GM18517 (cell line): ENCODE measurements at regions not wholly inside any gene's neighbourhood (a gene's known extent, or its start where the extent isn't known, plus 50 kb on each side); places are given as distances from the start of the nearest gene placed in this dataset.

ENCODE experiments used
- ATAC-seq: cut with Tn5 transposase; IDR thresholded peaks from one replicate; pipeline ENCODE4 v1.9.1; 2021; ENCODE audit warnings: mild to moderate bottlenecking, moderate library complexity; ENCODE audit not compliant: unreplicated experiment

DNA sequence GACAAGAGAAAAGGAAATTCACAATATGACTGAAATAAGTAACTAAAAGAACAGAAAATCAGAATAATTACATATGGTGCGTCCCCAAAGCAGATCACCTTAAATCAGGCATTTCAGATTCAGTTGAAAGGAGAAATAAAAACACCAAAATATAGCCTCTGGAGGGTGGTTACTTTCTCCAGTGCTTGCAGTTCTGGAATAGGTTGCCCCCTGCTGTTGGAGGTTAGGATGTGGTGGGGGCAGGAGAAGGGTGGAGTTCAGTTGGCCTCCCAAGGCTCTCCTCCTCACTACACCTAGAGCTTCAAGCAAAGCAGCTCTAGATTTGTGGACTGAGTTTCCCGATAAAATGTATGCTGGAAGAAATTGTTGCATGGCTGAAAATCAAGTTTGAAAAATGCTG is 338.2 kb upstream of the TLE4 start:
- ATAC-seq: peak; percentile 60

DNA sequence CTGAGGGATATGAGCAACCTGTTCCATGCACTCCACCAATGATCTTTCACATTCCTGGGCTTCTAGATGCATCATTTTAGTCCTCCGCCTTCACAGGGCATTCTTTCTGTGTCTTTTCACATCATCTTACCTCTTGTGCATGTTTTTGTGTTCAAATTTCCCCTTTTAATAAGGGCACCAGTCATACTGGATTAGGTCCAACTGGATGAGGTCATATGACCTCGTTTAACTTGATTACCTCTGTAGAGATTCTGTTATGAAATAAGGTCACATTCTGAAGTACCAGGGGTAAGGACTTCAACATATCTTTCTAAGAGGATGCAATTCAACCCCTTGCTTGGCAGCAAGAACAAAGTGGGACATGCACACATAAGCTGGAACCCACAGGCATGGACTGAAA is 335.3 kb upstream of the TLE4 start:
- no peak for ATAC-seq

DNA sequence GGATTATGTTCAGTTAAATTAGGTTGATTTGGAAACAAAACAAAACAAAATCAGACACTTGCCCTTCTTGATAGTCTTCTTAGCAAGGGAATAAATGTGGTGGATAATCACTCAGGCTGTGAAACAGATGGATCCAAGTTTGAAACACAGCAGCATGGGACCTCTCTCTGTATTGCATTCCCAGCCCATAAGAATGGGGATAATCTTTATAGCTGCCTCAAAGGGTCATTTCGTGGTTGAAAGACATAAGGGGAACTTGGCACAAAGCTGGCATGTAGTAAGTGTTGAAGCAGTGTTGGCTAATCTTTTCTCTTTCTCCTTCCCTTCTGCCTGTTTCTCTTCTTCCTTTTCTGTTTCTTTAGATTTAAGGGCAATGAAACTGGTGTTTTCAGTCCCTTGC is 333.9 kb upstream of the TLE4 start:
- no peak for ATAC-seq

DNA sequence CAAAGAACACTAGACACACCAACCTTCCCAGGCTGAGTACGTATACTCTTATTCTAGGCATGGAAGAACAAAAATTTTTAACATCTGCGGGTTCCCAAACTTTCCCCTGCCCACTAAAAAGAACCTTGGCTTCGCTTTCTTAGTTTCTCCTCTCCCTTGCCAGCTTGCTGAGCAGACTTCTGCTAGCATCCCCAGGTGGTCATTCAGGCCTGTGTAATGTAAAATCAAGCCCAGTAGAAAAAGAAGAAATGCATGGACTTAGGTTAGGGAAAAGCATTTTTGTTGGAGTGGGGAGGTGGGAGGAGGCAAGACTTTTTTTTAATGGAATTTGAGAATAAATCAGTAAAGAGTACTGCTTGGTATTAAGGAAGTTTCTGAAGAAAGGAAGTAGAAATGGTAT is 331.0 kb upstream of the TLE4 start:
- no peak for ATAC-seq

DNA sequence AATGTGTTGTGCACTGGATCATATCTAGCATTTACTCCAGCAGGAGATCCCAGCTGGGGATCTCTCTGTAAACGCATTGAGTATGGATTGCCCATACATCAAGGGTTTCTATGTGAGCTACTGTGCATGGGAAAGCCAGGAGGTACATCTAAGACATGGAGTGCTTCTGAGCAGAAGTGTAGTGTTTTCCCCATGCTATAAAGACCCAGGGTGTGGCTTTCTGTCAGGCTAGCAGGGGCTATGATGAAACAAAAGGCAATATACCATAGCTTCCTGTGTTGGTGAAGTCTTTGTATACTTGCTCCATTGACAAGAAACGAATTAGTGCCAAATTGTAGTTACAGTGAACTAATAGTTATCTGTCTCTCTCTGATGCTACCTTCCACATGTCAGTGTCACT is 329.3 kb upstream of the TLE4 start:
- ATAC-seq: no peak

DNA sequence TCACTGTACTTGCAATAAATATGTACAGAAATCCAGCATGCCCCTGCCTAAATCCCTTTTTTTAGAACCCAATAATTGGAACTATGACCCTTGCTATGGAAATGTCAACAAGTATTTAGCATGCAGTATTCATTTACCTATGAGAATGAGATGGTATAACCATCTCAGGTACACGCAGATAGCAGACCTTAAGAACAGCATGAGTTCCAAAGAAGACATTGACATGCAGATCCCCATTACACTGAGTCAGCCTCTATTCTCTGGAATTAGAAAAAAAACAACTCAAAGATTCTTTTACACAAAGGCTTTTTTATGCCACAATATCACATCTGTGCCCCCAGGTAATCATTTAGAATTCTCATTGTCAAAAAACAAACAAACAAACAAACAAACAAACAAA is 325.6 kb upstream of the TLE4 start:
- no peak for ATAC-seq

DNA sequence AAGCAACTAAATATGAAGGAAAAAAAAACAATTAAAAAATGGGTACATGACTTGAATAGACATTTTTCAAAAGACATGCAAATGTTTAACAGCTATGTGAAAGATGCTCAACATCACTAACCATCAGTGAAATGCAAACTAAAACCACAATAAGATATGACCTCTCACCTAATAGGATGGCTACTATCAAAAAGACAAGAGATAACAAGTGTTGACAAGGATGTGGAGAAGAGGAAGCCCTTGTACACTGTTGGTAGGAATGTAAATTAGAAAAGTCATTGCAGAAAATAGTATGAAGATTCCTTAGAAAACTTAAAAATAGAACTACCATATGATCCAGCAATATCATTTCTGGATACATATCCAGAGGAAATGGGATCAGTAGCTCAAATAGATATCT is 324.7 kb upstream of the TLE4 start:
- ATAC-seq: no peak

DNA sequence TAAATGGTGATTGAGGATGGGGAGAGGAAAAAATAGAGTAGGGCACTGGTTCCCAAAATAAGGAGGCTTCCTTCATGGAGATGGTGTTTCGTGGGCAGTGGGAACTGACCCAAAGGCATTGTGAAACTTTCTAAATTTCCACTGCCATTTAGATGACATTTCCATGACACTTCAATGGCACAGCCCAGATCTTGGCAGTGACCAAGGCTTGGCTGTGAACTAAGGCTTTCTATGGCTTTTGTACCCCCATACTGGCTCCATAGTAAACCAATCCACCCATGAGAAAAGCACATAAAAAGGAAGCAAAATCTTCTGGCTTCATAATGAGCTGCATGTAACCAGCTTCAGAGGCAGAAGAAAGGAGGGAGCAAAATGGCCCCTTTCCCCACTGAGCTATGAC is 321.0 kb upstream of the TLE4 start:
- no peak for ATAC-seq

DNA sequence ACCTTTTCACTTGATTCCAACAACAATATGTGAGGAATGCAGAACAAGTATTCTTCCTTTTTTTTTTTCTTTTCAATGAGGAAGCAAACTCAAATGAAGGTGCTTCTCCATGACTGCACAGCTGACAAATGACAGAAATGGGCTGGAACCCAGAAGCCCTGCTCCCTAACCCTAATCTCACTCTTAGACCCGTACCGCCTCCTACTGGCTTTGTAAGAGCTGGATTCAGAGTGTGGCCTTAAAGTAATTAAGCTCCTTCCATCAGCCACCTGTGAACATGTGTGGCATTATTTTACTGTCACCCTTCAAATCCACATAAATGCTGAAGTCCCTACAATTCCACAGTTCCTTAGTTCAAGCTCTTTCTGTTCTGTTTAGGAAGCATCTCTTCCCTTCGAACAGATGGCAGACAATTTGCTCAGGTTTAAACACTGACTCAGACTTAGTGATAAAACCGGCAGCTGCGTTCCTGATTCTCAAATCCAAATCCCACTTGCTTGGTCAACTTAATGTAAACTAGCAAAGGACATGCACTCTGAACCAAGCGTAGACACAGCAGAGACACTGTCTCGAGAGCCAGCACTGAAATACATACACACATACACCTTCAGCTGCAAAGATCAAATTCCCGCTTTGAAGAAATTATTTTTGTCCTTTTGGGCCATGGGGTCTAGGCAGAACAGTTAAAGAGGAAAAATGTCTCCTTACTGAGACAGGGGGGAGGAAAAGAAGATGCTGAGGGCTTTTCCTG is 316.7 kb upstream of the TLE4 start:
- ATAC-seq: no peak

DNA sequence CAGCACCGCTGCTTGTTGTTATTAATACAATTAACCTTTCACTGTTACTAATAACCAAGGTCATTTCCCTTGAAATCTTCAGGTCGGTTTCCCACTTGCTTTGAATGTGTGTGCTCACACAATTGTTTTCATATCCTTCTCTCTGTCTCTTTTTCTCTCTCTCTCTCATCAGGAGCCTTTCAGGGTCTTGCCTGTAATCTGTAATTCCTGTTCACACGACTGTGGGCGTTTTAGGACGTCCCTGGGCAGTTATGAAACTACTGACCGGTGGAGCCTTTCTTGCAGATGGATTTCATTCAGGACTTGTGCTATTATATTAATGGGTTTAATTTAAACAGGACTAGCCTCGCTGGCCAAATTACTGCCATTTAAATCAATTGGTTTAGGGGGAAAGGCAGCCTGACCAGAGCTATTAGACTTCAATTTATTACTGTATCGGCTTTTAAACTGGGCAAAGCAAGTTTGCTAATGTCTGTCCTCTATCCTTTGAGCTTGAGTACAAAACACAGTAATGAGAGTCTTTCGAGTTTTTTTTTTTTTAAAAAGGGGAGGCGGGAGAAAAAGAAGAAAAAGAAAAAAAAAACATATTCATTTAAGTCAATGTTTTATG is 316.0 kb upstream of the TLE4 start:
- no peak for ATAC-seq

DNA sequence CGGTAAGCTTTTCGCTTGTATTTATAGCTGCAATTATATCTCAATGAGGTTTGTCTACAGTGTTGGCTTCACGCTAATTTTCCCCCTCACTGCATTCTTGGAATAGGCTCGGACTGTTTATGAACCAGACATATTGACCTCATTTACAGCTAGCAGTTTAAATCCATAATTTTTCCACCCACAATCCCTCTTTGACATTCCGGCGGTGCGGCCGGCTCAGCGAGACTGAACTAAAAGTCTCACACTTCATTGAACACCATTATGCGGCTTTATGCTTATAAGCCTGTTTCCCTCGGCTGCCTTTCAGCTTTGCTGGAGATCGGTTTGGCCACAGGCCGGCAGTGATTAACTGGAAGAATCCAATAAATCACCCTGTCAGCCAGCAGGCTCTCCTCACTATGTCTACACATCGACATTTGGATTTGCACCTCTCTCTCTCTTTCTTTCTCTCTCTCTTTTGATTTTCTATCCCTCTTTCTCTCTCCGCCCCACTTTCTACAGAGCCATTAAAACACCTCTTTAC is 315.0 kb upstream of the TLE4 start:
- ATAC-seq: no peak

DNA sequence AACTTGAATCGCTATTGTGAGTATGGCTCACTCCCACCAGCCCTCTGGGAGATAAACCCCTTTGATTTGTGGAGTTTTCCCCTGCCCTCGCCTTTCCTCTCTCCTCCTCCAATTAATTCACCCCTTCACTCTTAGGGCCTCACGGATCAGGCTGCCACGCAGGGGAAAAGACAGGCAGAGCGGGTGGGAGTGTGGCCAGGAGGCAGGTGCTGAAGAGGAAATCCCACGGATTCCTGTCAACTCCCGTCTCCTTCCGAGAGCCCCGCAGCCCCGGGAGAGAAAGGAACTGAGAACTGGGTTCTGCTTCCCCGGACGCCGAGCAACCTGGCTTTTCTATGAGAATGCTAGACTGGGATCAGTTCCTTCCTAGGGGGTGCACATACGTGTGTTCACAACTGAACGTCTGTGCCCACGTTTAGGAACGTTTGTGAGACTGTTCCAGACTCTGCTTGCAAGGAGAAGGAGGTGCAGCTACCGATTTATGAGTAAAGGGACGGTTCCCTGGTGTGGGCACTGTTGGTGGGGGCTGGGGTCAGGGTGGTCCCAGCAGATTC is 314.5 kb upstream of the TLE4 start:
- no peak for ATAC-seq

DNA sequence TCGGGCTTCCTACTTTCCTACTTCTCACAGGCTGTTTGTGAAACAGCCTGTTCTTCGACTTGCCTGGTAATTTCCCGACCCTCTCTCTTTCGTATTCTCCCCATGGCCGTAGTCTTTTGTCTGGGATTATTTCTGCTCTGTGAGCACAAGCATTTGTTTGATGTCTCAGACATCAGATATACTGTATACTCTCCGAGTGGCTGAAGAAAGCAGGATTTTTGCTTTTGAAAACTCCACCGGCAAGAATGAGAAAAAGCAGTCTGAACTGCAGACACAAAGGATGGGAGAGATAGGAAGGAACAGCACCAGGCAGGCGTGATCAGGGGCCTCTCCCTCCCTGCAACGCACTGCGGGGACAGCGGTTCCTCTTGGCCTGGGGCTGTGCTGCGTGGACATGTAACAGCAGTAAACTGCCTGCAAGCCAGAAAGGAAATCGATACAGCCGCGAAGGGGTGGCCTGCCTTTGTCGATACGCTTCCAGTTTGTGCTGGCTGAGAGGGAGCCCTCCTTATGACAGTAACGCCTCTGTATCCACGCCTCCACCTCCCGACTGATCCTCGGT is 313.9 kb upstream of the TLE4 start:
- no peak for ATAC-seq

DNA sequence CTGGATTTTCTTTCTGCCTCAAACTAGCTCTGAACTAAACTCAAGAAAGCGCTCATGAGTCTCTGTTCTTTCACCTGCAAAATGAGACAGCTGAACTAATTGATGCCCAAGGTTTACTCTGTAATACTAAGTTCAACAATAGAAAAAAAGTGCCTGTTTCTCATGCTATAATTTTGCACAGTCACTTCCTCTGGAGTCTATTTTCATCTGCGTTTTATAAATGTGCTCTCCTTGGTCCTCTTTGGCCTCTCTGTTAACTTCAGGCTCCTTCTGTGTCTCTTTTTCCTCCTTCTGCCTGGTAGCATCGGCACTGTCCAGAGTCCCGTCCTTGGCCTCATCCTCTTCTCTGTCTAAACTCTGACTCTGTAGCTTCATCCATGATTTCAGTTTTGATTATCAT is 311.9 kb upstream of the TLE4 start:
- ATAC-seq: no peak

DNA sequence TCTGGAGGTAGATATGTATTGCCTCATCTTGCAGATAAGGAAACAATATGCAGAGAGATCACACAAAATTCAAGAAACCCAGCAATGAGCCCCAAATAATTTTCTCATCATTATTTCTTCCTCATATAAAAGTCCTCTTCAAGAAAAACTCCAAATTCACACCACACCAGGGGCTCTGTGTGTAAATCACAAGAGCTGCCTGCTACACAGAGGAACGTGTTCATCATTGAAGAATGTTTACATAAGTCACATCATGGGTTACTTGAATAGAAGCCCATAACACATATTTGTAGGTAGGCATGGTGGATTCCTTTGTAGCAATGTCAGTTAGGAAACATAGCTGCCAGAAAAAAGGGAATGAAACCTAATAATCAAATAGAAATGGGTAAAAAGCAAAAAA is 308.1 kb upstream of the TLE4 start:
- no peak for ATAC-seq

DNA sequence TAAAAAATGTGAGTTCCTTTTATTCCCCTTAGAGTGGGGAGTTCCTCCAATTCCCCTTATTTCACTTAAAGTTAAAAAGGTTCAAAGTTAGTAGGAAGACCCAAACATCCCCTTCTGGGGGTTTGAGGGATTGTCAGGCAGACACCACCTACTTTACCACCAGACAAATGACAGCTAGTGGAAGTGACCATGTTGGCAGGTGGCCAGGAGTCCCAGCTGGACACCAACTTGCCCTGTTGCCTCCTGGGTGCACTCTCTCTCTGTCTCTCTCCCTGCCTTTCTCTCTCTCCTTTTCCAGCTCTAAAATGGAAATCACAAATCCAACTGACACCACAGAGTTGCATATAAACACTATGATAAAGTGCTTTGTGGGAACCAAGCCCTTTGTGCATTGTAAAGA is 307.7 kb upstream of the TLE4 start:
- ATAC-seq: no peak

DNA sequence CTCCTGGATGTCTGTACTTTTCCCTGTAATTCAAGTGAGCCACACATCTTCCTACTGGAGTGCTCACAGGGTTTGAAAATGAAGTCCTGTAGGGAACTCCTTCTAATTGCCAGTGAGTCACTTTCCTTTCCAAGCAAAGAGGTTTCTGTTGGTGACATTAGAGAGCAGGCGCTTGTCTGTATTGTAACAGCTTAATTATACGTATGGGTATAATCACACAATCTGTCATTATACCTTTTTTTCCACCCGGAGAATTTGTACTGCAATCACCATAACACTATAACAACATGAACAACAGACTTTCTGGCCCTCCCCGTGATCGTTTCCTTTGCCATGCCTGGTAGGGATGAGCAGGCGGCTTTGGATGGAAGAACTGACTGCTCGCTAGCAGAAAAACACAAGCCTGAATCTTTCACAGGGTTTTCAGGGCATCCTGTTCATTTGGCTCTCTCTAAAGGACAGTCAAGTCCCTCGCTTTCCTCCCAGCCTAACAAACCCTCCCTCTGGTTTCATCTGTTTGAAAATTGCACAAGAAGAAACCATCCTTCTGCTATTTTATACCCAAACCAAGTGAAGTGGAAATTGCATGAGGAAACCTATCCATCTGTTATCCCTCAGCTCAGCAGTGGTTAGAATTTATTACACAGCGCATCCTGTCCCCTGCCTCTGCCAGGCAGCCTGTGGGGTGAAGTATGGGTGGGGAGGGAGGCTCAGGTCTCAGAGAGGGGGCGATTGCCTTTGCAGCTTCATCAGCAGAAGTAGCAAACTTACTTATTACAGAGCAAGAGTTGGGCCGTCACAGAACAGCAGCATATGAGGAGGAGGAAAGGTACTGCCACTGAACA is 307.0 kb upstream of the TLE4 start:
- ATAC-seq: no peak

DNA sequence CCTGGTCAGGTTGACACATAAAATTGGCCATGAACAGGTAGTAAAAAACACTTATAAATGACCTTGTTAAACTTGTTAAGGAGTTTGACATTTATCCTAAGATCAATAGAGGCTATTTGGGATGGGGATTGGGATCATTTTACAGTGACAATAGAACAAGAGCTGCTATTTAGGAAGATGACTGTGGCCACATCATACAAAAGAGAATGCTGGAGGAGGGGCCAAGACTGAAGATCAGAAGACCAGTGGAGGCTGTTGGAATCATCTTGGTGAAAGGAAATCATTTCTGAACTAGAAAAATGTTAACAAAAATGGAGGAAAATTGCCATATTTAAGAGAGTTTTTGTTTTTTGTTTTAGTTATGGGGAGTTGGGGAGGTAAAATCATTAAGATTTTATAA is 304.8 kb upstream of the TLE4 start:
- ATAC-seq: no peak

DNA sequence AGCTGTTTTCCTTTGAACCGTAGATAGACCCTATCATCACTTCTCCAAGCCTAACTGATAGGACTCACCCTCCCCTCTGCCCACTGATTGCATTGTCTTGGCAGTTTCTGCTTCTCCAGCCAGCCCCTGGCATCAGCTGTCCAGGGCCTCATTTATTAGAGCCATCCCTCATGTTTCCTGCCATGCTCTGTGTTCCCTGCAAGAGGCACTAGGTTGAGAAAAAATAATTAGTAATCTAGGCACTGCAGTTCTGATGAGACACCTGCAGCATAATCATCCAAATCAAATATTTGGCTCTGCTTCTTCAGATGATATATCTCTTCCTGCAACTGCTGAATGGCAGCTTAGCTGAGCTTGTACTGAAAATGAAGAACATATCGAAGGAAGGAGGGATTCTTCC is 303.0 kb upstream of the TLE4 start:
- no peak for ATAC-seq

DNA sequence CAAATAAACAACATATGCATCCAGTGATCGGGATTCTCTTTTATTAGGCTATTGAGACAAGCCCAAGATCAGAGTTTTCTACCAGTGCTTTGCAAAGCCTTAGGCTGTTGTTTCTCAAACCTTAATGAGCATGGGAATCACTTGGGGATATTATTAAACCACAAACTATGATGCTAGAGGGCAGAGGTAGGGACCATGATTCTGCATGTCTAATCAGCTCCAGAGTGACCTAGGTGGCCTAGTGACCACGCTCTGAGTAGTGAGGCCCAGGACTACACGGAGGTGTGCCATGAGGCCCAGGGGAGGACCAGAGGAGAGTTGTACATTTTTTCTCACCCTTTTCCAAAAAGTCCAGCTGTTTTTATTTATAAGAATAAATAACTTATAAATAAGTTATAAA is 298.5 kb upstream of the TLE4 start:
- no peak for ATAC-seq

DNA sequence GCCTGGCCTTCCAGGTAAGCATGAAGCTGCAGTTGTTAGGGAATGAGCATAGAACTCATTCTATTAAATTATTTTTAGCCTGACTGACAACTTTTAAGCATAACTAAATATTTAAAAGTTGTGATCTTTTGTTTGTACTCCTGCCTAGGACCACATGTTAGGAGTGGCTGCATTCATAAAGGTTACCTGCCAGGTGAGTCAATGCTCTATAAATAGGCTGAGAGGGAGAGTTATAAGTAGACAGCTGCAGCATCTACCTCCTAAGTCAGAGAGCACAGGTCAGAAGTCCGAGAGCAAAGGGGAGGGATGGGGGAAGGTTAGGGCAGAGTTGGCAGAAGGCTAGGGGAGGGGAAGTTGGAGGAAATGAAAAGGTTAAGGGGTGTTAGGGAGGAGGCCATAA is 292.4 kb upstream of the TLE4 start:
- ATAC-seq: no peak
